GM19351 (cell line): ENCODE measurements at regions not wholly inside any gene's neighbourhood (a gene's known extent, or its start where the extent isn't known, plus 50 kb on each side); places are given as distances from the start of the nearest gene placed in this dataset.
"Not testable (repeated sequence)": the region's sequence is repeated elsewhere in the genome, so short reads cannot be mapped to it uniquely, and the experiment has no call there.

Experiments
- ATAC-seq: cut with Tn5 transposase; IDR thresholded peaks from one replicate; pipeline ENCODE4 v1.9.1; 2021; ENCODE audit warnings: mild to moderate bottlenecking, moderate library complexity; ENCODE audit not compliant: unreplicated experiment

- no peak for ATAC-seq
Observed at GRCh38 chr11:39462506-39462905, 1996.9 kb downstream of the LRRC4C start.

- no peak for ATAC-seq
Observed at GRCh38 chr11:39461066-39461465, 1998.4 kb downstream of the LRRC4C start.

- ATAC-seq = no peak
Observed at GRCh38 chr11:39459606-39460005, 1999.8 kb downstream of the LRRC4C start.

- no peak for ATAC-seq
Observed at GRCh38 chr11:39458481-39458880, 2001.0 kb downstream of the LRRC4C start.

GRCh38 chr11:39443424-39444022 lies 2015.9 kb downstream of the LRRC4C start:
- ATAC-seq = no peak

GRCh38 chr11:39442177-39442576 lies 2017.3 kb downstream of the LRRC4C start:
- ATAC-seq = no peak

- no peak for ATAC-seq
Observed at GRCh38 chr11:39435641-39436040, 2023.8 kb downstream of the LRRC4C start.

GRCh38 chr11:39434466-39434865 lies 2025.0 kb downstream of the LRRC4C start:
- no peak for ATAC-seq

GRCh38 chr11:39432929-39433328 lies 2026.5 kb downstream of the LRRC4C start:
- ATAC-seq = no peak

GRCh38 chr11:39425226-39425625 lies 2034.2 kb downstream of the LRRC4C start:
- no peak for ATAC-seq

GRCh38 chr11:39412117-39412516 lies 2047.3 kb downstream of the LRRC4C start:
- no peak for ATAC-seq

- no peak for ATAC-seq
Observed at GRCh38 chr11:39385911-39386310, 2073.5 kb downstream of the LRRC4C start.

GRCh38 chr11:39374963-39375698 lies 2084.3 kb downstream of the LRRC4C start:
- ATAC-seq = no peak

GRCh38 chr11:39367534-39367933 lies 2091.9 kb downstream of the LRRC4C start:
- ATAC-seq = no peak

- ATAC-seq = no peak
Observed at GRCh38 chr11:39365809-39366436, 2093.5 kb downstream of the LRRC4C start.

GRCh38 chr11:39363571-39363970 lies 2095.9 kb downstream of the LRRC4C start:
- no peak for ATAC-seq

- no peak for ATAC-seq
Observed at GRCh38 chr11:39361557-39361956, 2097.9 kb downstream of the LRRC4C start.

GRCh38 chr11:39345834-39346442 lies 2113.5 kb downstream of the LRRC4C start:
- ATAC-seq = no peak

GRCh38 chr11:39341461-39341860 lies 2118.0 kb downstream of the LRRC4C start:
- ATAC-seq = no peak

GRCh38 chr11:39333006-39333405 lies 2126.4 kb downstream of the LRRC4C start:
- not testable (repeated sequence) for ATAC-seq

GRCh38 chr11:39327302-39327701 lies 2132.2 kb downstream of the LRRC4C start:
- ATAC-seq = no peak

GRCh38 chr11:39311888-39312287 lies 2147.6 kb downstream of the LRRC4C start:
- ATAC-seq = not testable (repeated sequence)
